ENCODE measurements at regions not wholly inside any gene's neighbourhood (a gene's known extent, or its start where the extent isn't known, plus 50 kb on each side); places are given as distances from the start of the nearest gene placed in this dataset.
"Not testable (repeated sequence)": the region's sequence is repeated elsewhere in the genome, so short reads cannot be mapped to it uniquely, and the experiment has no call there.

DNA sequence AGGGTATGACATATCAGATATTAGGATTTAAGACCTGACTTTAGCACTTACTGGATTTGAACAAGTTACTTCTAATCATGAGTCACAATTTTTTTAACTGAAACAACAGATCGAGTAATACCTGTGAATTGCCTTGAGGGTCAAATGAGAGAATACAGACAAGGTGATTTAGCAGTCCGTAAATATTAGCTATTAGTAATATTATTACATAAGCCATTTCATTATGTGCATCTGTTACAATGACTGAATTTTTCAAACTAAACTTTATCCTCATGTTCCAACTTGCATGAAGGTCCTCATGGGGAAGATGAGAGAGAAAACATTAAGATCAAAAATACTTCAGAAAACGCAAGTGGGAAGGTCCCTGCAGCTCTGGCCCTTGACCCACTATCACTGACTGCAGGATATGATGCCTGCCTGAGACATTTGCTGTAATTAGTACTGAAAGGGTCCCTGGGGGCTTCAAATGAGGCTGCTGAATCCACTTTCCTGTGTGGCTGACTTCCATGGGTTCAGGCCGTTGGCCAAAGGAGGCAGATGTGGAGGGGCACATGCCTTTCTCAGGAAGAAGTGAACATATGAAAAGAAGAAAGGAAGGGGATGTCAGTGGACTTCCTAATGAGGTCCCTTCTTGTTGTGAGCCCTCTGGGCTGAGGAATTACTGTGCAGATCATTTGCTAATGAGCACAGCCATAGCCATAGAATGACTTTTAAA is 441.7 kb downstream of the CDH11 start:
- H3K9me2 ChIP-seq (replicated peaks; ENCODE audit: insufficient read depth) = no peaks in the 10 kb centered on the region
- H3K27ac ChIP-seq = no peak overlapping the region
- TF ChIP-seq EZH2phosphoT487 (IDR thresholded peaks at IDR 0.05; ENCODE audit: low read depth, severe bottlenecking, unreplicated experiment) (no peak), EZH2 (IDR thresholded peaks at IDR 0.05; ENCODE audit: borderline replicate concordance) (no peak)
- TF ChIP-seq, protein P1, sequence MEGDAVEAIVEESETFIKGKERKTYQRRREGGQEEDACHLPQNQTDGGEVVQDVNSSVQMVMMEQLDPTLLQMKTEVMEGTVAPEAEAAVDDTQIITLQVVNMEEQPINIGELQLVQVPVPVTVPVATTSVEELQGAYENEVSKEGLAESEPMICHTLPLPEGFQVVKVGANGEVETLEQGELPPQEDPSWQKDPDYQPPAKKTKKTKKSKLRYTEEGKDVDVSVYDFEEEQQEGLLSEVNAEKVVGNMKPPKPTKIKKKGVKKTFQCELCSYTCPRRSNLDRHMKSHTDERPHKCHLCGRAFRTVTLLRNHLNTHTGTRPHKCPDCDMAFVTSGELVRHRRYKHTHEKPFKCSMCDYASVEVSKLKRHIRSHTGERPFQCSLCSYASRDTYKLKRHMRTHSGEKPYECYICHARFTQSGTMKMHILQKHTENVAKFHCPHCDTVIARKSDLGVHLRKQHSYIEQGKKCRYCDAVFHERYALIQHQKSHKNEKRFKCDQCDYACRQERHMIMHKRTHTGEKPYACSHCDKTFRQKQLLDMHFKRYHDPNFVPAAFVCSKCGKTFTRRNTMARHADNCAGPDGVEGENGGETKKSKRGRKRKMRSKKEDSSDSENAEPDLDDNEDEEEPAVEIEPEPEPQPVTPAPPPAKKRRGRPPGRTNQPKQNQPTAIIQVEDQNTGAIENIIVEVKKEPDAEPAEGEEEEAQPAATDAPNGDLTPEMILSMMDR (IDR thresholded peaks at IDR 0.05; ENCODE audit: poor library complexity) = no peak
- no peaks in the 10 kb centered on the region for H4K20me1 ChIP-seq (ENCODE audit: insufficient read depth, poor library complexity, severe bottlenecking)
- H3K9me3 ChIP-seq (ENCODE audit: low read depth) = no peaks in the 10 kb centered on the region
- H3K4me3 ChIP-seq = no peak overlapping the region
- H3K79me2 ChIP-seq = no peaks in the 10 kb centered on the region
- DNase-seq (ENCODE audit: low spot score) = no peak
- H2AFZ ChIP-seq = no peak overlapping the region
- H3K27me3 ChIP-seq = no peaks in the 10 kb centered on the region
- WGBS (ENCODE audit: low lambda C conversion rate, missing lambda C conversion rate) = 95% methylated on average over 4 of the region's 4 CpGs
- H3K4me1 ChIP-seq (ENCODE audit: insufficient read depth) = no peaks in the 10 kb centered on the region
- no peaks in the 10 kb centered on the region for H3K36me3 ChIP-seq (replicated peaks; ENCODE audit: insufficient read depth, low read depth)
- H3K4me2 ChIP-seq = no peak overlapping the region

DNA sequence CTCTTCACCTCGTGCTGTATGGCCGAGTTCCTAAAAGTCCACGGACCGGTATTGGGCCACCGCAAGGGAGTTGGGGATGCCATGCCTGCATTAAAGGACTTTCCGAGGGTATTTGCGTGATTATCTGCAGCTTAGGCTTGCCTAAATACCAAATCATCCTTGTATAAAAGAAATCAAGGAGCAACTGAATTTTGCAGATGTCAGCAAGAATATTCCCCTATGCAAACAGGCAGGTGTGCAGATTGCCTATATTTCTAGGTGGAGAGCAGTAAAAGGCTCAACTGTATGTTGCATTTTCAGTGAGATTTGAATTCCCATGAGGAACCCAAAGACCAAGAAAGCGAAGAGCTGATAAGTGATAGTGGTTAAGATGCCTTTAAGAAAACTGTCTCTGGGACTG is 452.3 kb downstream of the CDH11 start:
- H3K9me2 ChIP-seq (replicated peaks; ENCODE audit: insufficient read depth) = no peaks in the 10 kb centered on the region
- WGBS (ENCODE audit: low lambda C conversion rate, missing lambda C conversion rate) = 97% methylated on average over 8 of the region's 8 CpGs
- no peaks in the 10 kb centered on the region for H3K79me2 ChIP-seq
- TF ChIP-seq, protein P1 (IDR thresholded peaks at IDR 0.05; ENCODE audit: poor library complexity) = no peak
- TF ChIP-seq EZH2phosphoT487 (IDR thresholded peaks at IDR 0.05; ENCODE audit: low read depth, severe bottlenecking, unreplicated experiment) (no peak), EZH2 (IDR thresholded peaks at IDR 0.05; ENCODE audit: borderline replicate concordance) (no peak)
- H4K20me1 ChIP-seq (ENCODE audit: insufficient read depth, poor library complexity, severe bottlenecking) = no peaks in the 10 kb centered on the region
- H3K4me1 ChIP-seq (ENCODE audit: insufficient read depth) = no peaks in the 10 kb centered on the region
- H3K27me3 ChIP-seq = no peaks in the 10 kb centered on the region
- DNase-seq (ENCODE audit: low spot score) = no peak
- no peak overlapping the region for H3K4me2 ChIP-seq
- H2AFZ ChIP-seq = no peak overlapping the region
- H3K9me3 ChIP-seq (ENCODE audit: low read depth) = no peaks in the 10 kb centered on the region
- no peaks in the 10 kb centered on the region for H3K36me3 ChIP-seq (replicated peaks; ENCODE audit: insufficient read depth, low read depth)
- no peak overlapping the region for H3K27ac ChIP-seq
- H3K4me3 ChIP-seq = no peak overlapping the region

DNA sequence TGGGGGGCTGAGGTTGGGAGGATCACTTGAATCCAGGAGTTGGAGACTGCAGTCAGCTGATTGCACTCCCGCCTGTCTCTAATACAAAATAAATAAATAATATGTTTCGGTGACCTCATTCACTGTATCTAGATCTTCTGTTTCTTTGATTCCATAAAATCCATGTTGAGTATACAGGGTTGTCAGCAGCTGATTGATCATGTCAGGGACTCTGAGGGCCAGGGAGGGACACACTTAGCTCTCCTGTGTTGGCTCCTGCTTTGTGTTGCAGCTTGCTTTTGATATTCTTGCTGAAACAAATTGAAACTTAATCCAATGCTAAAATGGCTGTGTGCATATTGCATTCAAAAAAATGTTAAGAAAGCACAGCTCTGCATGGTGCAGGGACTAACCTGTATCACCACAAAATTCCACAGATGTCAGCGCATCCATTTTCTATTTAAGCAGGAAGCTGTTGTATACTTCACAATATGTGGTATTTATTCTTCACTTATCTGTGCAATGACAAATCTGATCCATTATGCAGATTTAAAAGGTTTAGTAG is 454.5 kb downstream of the CDH11 start:
- no peaks in the 10 kb centered on the region for H4K20me1 ChIP-seq (ENCODE audit: insufficient read depth, poor library complexity, severe bottlenecking)
- TF ChIP-seq EZH2 (IDR thresholded peaks at IDR 0.05; ENCODE audit: borderline replicate concordance) = no peak
- no peak for TF ChIP-seq EZH2phosphoT487 (IDR thresholded peaks at IDR 0.05; ENCODE audit: low read depth, severe bottlenecking, unreplicated experiment)
- TF ChIP-seq, protein P1 (IDR thresholded peaks at IDR 0.05; ENCODE audit: poor library complexity) = no peak
- H3K27me3 ChIP-seq = no peaks in the 10 kb centered on the region
- no peak for DNase-seq (ENCODE audit: low spot score)
- no peaks in the 10 kb centered on the region for H3K9me3 ChIP-seq (ENCODE audit: low read depth)
- 97% methylated on average over 3 of the region's 3 CpGs for WGBS (ENCODE audit: low lambda C conversion rate, missing lambda C conversion rate)
- H3K4me2 ChIP-seq = no peak overlapping the region
- H3K36me3 ChIP-seq (replicated peaks; ENCODE audit: insufficient read depth, low read depth) = no peaks in the 10 kb centered on the region
- no peak overlapping the region for H3K27ac ChIP-seq
- H3K9me2 ChIP-seq (replicated peaks; ENCODE audit: insufficient read depth) = no peaks in the 10 kb centered on the region
- no peak overlapping the region for H2AFZ ChIP-seq
- no peaks in the 10 kb centered on the region for H3K79me2 ChIP-seq
- H3K4me1 ChIP-seq (ENCODE audit: insufficient read depth) = no peaks in the 10 kb centered on the region
- no peak overlapping the region for H3K4me3 ChIP-seq

DNA sequence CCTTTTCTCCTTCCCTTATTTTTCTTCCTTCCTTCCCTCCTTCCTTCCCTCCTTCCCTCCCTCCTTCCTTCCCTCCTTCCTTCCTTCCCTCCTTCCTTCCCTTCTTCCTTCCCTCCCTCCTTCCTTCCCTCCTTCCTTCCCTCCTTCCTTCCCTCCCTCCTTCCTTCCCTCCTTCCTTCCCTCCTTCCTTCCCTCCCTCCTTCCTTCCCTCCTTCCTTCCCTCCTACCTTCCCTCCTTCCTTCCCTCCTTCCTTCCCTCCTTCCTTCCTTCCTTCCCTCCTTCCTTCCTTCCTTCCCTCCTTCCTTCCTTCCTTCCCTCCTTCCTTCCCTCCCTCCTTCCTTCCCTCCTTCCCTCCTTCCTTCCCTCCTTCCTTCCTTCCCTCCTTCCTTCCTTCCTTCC is 459.6 kb downstream of the CDH11 start:
- not testable (repeated sequence) for H3K27me3 ChIP-seq; H3K9me2 ChIP-seq (replicated peaks; ENCODE audit: insufficient read depth); H3K4me3 ChIP-seq; H3K36me3 ChIP-seq (replicated peaks; ENCODE audit: insufficient read depth, low read depth); H3K4me2 ChIP-seq; H4K20me1 ChIP-seq (ENCODE audit: insufficient read depth, poor library complexity, severe bottlenecking); H3K79me2 ChIP-seq; H2AFZ ChIP-seq; H3K9me3 ChIP-seq (ENCODE audit: low read depth); H3K4me1 ChIP-seq (ENCODE audit: insufficient read depth); DNase-seq (ENCODE audit: low spot score); H3K27ac ChIP-seq
